GM23338 (cell line): ENCODE measurements at regions not wholly inside any gene's neighbourhood (a gene's known extent, or its start where the extent isn't known, plus 50 kb on each side); places are given as distances from the start of the nearest gene placed in this dataset.

Source experiments
- CREB1 ChIP-seq: fragments of 250-450 bp; sonication (Bioruptor Pico); IDR thresholded peaks from 2 replicates; pipeline ENCODE4 v1.5.0; 2020; ENCODE audit warnings: low read depth, mild to moderate bottlenecking, moderate library complexity
- CTCF ChIP-seq, 2 experiments: fragments of 200-600 bp in 1 of 2; sonication (generic) in 1 of 2; conservative IDR thresholded peaks; 2 replicates each; pipeline versions ENCODE4 v1.5.1 to v1.6.1; 2016 to 2017; ENCODE audit warnings: antibody characterized with exemption in 2 of 2, low read depth in 2 of 2, mild to moderate bottlenecking in 2 of 2, moderate library complexity in 1 of 2
- ETS1 ChIP-seq: IDR thresholded peaks from 2 replicates; pipeline ENCODE4 v1.6.1; 2016; ENCODE audit warnings: antibody characterized with exemption
- EZH2 ChIP-seq: fragments of 200-600 bp; sonication (generic); IDR thresholded peaks from one replicate; pipeline ENCODE4 v1.8.0; 2017; ENCODE audit warnings: antibody characterized with exemption, mild to moderate bottlenecking, low read depth; ENCODE audit not compliant: unreplicated experiment
- EZH2phosphoT487 ChIP-seq: fragments of 200-600 bp; sonication (generic); IDR thresholded peaks from one replicate; pipeline ENCODE4 v1.8.1; 2018; ENCODE audit warnings: antibody characterized with exemption; ENCODE audit not compliant: unreplicated experiment
- JUNB ChIP-seq: IDR thresholded peaks from one replicate; pipeline ENCODE4 v1.6.1; 2016; ENCODE audit warnings: antibody characterized with exemption; ENCODE audit not compliant: unreplicated experiment
- POLR2AphosphoS5 ChIP-seq: IDR thresholded peaks from 2 replicates; pipeline ENCODE4 v1.6.1; 2016; ENCODE audit warnings: antibody characterized with exemption, low read depth
- REST ChIP-seq: IDR thresholded peaks from one replicate; pipeline ENCODE4 v1.6.1; 2018; ENCODE audit warnings: antibody characterized with exemption; ENCODE audit not compliant: unreplicated experiment
- STAT1 ChIP-seq: IDR thresholded peaks from one replicate; pipeline ENCODE4 v1.6.1; 2016; ENCODE audit warnings: antibody characterized with exemption; ENCODE audit not compliant: unreplicated experiment
- ZNF114 ChIP-seq: fragments of 250-450 bp; sonication (Bioruptor Pico); IDR thresholded peaks from 2 replicates; pipeline ENCODE4 v1.5.0; 2020; ENCODE audit warnings: mild to moderate bottlenecking, moderate library complexity
- ZNF331 ChIP-seq: fragments of 250-450 bp; sonication (Bioruptor Pico); IDR thresholded peaks from 2 replicates; pipeline ENCODE4 v1.5.0; 2020; ENCODE audit warnings: low read depth, mild to moderate bottlenecking, moderate library complexity

GRCh38 chr6:117206522-117206921 is 58.8 kb upstream of the VGLL2 start:
- TF ChIP-seq EZH2 (no peak), CTCF (conservative IDR thresholded peaks at IDR 0.05; ENCODE audit: low read depth in 2 of 2) (no peak), POLR2AphosphoS5 (no peak), CREB1 (CRISPR knock-in tag) (no peak), REST (no peak), EZH2phosphoT487 (no peak), ZNF114 (CRISPR knock-in tag) (no peak), ZNF331 (CRISPR knock-in tag) (no peak), JUNB (no peak), ETS1 (no peak), STAT1 (no peak)
